HEK293 (cell line): ENCODE measurements at regions not wholly inside any gene's neighbourhood (a gene's known extent, or its start where the extent isn't known, plus 50 kb on each side); places are given as distances from the start of the nearest gene placed in this dataset.
"Not testable (repeated sequence)": the region's sequence is repeated elsewhere in the genome, so short reads cannot be mapped to it uniquely, and the experiment has no call there.

Source experiments
- CTCF ChIA-PET: fragments of 350-600 bp; formaldehyde crosslinking; extraction: SDS; loops from one replicate; lab custom pipeline; 2021; ENCODE audit warnings: antibody characterized with exemption; lab: Yijun Ruan, JAX
- POLR2A ChIA-PET: fragments of 300-600 bp; formaldehyde crosslinking; extraction: SDS; loops from one replicate; lab custom pipeline; 2020; ENCODE audit warnings: antibody characterized with exemption, inconsistent platforms; lab: Yijun Ruan, JAX
- H3K27ac ChIP-seq: fragments of 200-500 bp; sonication (Bioruptor generic); 2 replicates; pipeline ENCODE4 v1.5.1; 2014; ENCODE audit warnings: low read depth, low read length, control low read depth, inconsistent platforms; ENCODE audit errors: extremely low read depth
- H3K36me3 ChIP-seq, 2 experiments: fragments of 200-500 bp in 1 of 2; sonication (Bioruptor generic) in 1 of 2; 1 replicate in 1 of 2; 2 replicates in 1 of 2; pipeline ENCODE4 v1.5.1; 2014 to 2017; ENCODE audit warnings: inconsistent platforms in 2 of 2, low read length in 2 of 2; ENCODE audit not compliant: control insufficient read depth in 2 of 2, insufficient read depth in 1 of 2
- H3K4me1 ChIP-seq: fragments of 200-500 bp; sonication (Bioruptor generic); 2 replicates; pipeline ENCODE4 v1.5.1; 2014; ENCODE audit warnings: mild to moderate bottlenecking, low read length, inconsistent platforms; ENCODE audit not compliant: control insufficient read depth, insufficient read depth
- H3K4me3 ChIP-seq: 2 replicates; pipeline ENCODE4 v1.5.1; 2011; ENCODE audit warnings: low read depth, mild to moderate bottlenecking, control low read depth, low read length, moderate library complexity
- H3K9me3 ChIP-seq: fragments of 200-500 bp; sonication (Bioruptor generic); 2 replicates; pipeline ENCODE4 v1.5.1; 2014; ENCODE audit warnings: low read depth, low read length, inconsistent platforms; ENCODE audit not compliant: control insufficient read depth, insufficient read depth
- HOXD13 ChIP-seq: sonication (generic); formaldehyde crosslinking; IDR thresholded peaks from 2 replicates; pipeline ENCODE4 v1.8.0; 2022; ENCODE audit warnings: missing genetic modification reagents, borderline replicate concordance
- KLF10 ChIP-seq: fragments of 450-650 bp; IDR thresholded peaks from 2 replicates; pipeline ENCODE4 v1.5.1; 2018; ENCODE audit warnings: missing biosample characterization, mild to moderate bottlenecking, missing genetic modification characterization
- PATZ1 ChIP-seq: fragments of 450-650 bp; formaldehyde crosslinking; IDR thresholded peaks from 2 replicates; pipeline ENCODE4 v1.5.1; 2016; ENCODE audit warnings: missing biosample characterization, missing genetic modification characterization
- PRDM1 ChIP-seq: fragments of 450-650 bp; formaldehyde crosslinking; IDR thresholded peaks from 2 replicates; pipeline ENCODE4; 2016; ENCODE audit warnings: missing biosample characterization, missing genetic modification characterization
- RBAK ChIP-seq: fragments of 450-650 bp; formaldehyde crosslinking; IDR thresholded peaks from 2 replicates; pipeline ENCODE4 v1.5.1; 2016; ENCODE audit warnings: missing biosample characterization, missing genetic modification characterization
- REPIN1 ChIP-seq: fragments of 450-650 bp; formaldehyde crosslinking; IDR thresholded peaks from 2 replicates; pipeline ENCODE4 v1.5.1; 2017; ENCODE audit warnings: missing biosample characterization, missing genetic modification characterization, low read depth
- ZNF146 ChIP-seq: fragments of 450-650 bp; formaldehyde crosslinking; IDR thresholded peaks from 2 replicates; pipeline ENCODE4 v1.5.1; 2016; ENCODE audit warnings: missing biosample characterization, missing genetic modification characterization
- ZNF280D ChIP-seq: fragments of 450-650 bp; formaldehyde crosslinking; IDR thresholded peaks from 2 replicates; pipeline ENCODE4 v1.5.1; 2016; ENCODE audit warnings: missing biosample characterization, missing genetic modification characterization
- ZNF530 ChIP-seq: fragments of 450-650 bp; formaldehyde crosslinking; IDR thresholded peaks from 2 replicates; pipeline ENCODE4 v1.5.1; 2016; ENCODE audit warnings: low read depth, missing biosample characterization, missing genetic modification characterization
- ZNF626 ChIP-seq: fragments of 450-650 bp; sonication (Bioruptor Pico); formaldehyde crosslinking; IDR thresholded peaks from 2 replicates; pipeline ENCODE4 v1.5.1; 2018; ENCODE audit warnings: missing biosample characterization, missing genetic modification characterization, inconsistent platforms
- ZXDB ChIP-seq: fragments of 450-650 bp; formaldehyde crosslinking; IDR thresholded peaks from 2 replicates; pipeline ENCODE4 v1.5.1; 2016; ENCODE audit warnings: missing biosample characterization, missing genetic modification characterization
- TF ChIP-seq, protein P1 (sequence below): fragments of 450-650 bp; formaldehyde crosslinking; IDR thresholded peaks from 2 replicates; pipeline ENCODE4 v1.5.1; 2016; ENCODE audit warnings: missing biosample characterization, missing genetic modification characterization
- TF ChIP-seq, protein P2 (sequence below): fragments of 450-650 bp; formaldehyde crosslinking; IDR thresholded peaks from 2 replicates; pipeline ENCODE4 v1.5.1; 2016; ENCODE audit warnings: missing biosample characterization, missing genetic modification characterization

- Histone ChIP-seq H3K36me3 (no peaks in the 10 kb centered on the region), H3K4me1 (no peaks in the 10 kb centered on the region), H3K9me3 (no peaks in the 10 kb centered on the region), H3K4me3 (no peak overlapping the region), H3K27ac (no peak overlapping the region)
- POLR2A ChIA-PET = no interaction called here
- CTCF ChIA-PET = no interaction called here
- TF ChIP-seq ZNF280D (no peak), PRDM1 (tag by site-specific recombination) (no peak), ZXDB (tag by site-specific recombination) (no peak), RBAK (tag by site-specific recombination) (no peak), HOXD13 (CRISPR knock-in tag) (no peak), PATZ1 (tag by site-specific recombination) (no peak), ZNF530 (tag by site-specific recombination) (no peak), ZNF146 (tag by site-specific recombination) (no peak), ZNF626 (tag by site-specific recombination) (no peak), KLF10 (tag by site-specific recombination) (no peak), REPIN1 (no peak)
- TF ChIP-seq, protein P1, sequence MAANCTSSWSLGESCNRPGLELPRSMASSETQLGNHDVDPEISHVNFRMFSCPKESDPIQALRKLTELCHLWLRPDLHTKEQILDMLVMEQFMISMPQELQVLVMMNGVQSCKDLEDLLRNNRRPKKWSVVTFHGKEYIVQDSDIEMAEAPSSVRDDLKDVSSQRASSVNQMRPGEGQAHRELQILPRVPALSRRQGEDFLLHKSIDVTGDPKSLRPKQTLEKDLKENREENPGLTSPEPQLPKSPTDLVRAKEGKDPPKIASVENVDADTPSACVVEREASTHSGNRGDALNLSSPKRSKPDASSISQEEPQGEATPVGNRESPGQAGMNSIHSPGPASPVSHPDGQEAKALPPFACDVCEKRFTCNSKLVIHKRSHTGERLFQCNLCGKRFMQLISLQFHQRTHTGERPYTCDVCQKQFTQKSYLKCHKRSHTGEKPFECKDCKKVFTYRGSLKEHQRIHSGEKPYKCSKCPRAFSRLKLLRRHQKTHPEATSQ (tag by site-specific recombination) = no peak
- TF ChIP-seq, protein P2, sequence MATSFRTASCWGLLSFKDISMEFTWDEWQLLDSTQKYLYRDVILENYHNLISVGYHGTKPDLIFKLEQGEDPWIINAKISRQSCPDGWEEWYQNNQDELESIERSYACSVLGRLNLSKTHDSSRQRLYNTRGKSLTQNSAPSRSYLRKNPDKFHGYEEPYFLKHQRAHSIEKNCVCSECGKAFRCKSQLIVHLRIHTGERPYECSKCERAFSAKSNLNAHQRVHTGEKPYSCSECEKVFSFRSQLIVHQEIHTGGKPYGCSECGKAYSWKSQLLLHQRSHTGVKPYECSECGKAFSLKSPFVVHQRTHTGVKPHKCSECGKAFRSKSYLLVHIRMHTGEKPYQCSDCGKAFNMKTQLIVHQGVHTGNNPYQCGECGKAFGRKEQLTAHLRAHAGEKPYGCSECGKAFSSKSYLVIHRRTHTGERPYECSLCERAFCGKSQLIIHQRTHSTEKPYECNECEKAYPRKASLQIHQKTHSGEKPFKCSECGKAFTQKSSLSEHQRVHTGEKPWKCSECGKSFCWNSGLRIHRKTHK (tag by site-specific recombination) = no peak
These were observed 796.4 kb downstream of the AACS start for GRCh38 chr12:125861299-125862281.

GRCh38 chr12:125865236-125865635 lies 800.0 kb downstream of the AACS start:
- H3K4me3 ChIP-seq, H3K36me3 ChIP-seq, CTCF ChIA-PET, H3K4me1 ChIP-seq, POLR2A ChIA-PET, H3K9me3 ChIP-seq, H3K27ac ChIP-seq: not testable (repeated sequence)
